ENCODE measurements at regions not wholly inside any gene's neighbourhood (a gene's known extent, or its start where the extent isn't known, plus 50 kb on each side); places are given as distances from the start of the nearest gene placed in this dataset.

GRCh38 chr22:34897126-34897525, 168.8 kb upstream of the ISX start:
- TF ChIP-seq CTCF (IDR thresholded peaks at IDR 0.05) (no peak), EZH2phosphoT487 (IDR thresholded peaks at IDR 0.05) (no peak), EZH2 (IDR thresholded peaks at IDR 0.05) (no peak)
